GM12891 (cell line): ENCODE measurements at regions not wholly inside any gene's neighbourhood (a gene's known extent, or its start where the extent isn't known, plus 50 kb on each side); places are given as distances from the start of the nearest gene placed in this dataset.

ENCODE experiments used
- POLR2A ChIP-seq: IDR thresholded peaks from 2 replicates; pipeline ENCODE4 v1.6.1; 2011; ENCODE audit warnings: low read depth, low read length, control low read depth
- POLR2AphosphoS5 ChIP-seq: IDR thresholded peaks from 2 replicates; pipeline ENCODE4 v1.6.1; 2011; ENCODE audit warnings: low read depth, low read length, control low read depth
- POU2F2 ChIP-seq: IDR thresholded peaks from 2 replicates; pipeline ENCODE4 v1.6.1; 2011; ENCODE audit warnings: low read depth, mild to moderate bottlenecking, control low read depth, low read length, moderate library complexity
- SPI1 ChIP-seq: IDR thresholded peaks from 2 replicates; pipeline ENCODE4 v1.6.1; 2011; ENCODE audit warnings: low read depth, low read length, control low read depth
- TAF1 ChIP-seq: IDR thresholded peaks from 2 replicates; pipeline ENCODE4 v1.6.1; 2011; ENCODE audit warnings: low read depth, low read length, control low read depth

GRCh38 chr6:50128420-50129005 lies 78.8 kb upstream of the DEFB112 start:
- TF ChIP-seq POLR2AphosphoS5, result no peak
- no peak for TF ChIP-seq POLR2A
- no peak for TF ChIP-seq TAF1
- TF ChIP-seq POU2F2, result no peak
- TF ChIP-seq SPI1, result no peak
